GM23338 (cell line): ENCODE measurements at regions not wholly inside any gene's neighbourhood (a gene's known extent, or its start where the extent isn't known, plus 50 kb on each side); places are given as distances from the start of the nearest gene placed in this dataset.

Experiments
- ATAC-seq: fragments of 200-7000 bp; cut with Tn5 transposase; 3 replicates; pipeline ENCODE4 v1.9.1; 2020
- DNase-seq: peaks from one replicate; pipeline ENCODE4 v3.0.0-alpha.2; 2015; ENCODE audit warnings: low spot score
- H2AFZ ChIP-seq: fragments of 200-600 bp; sonication (generic); 2 replicates; pipeline ENCODE4 v1.8.0; 2016; ENCODE audit warnings: antibody characterized with exemption, mild to moderate bottlenecking, moderate library complexity
- H3F3A ChIP-seq: fragments of 200-600 bp; sonication (generic); replicated peaks from 2 replicates; pipeline ENCODE4 v1.8.0; 2017; ENCODE audit warnings: antibody characterized with exemption, mixed run types, low read depth
- H3K27ac ChIP-seq: fragments of 200-600 bp; sonication (generic); 2 replicates; pipeline ENCODE4 v1.6.1; 2016; ENCODE audit warnings: low read depth
- H3K27me3 ChIP-seq: fragments of 200-600 bp; sonication (generic); 2 replicates; pipeline ENCODE4 v1.8.0; 2016; ENCODE audit warnings: mild to moderate bottlenecking, mixed run types, moderate library complexity; ENCODE audit not compliant: insufficient read depth
- H3K36me3 ChIP-seq: fragments of 200-600 bp; sonication (generic); 2 replicates; pipeline ENCODE4 v1.8.0; 2016; ENCODE audit warnings: mild to moderate bottlenecking; ENCODE audit not compliant: insufficient read depth
- H3K4me1 ChIP-seq: fragments of 200-600 bp; sonication (generic); 2 replicates; pipeline ENCODE4 v1.8.0; 2016; ENCODE audit warnings: mild to moderate bottlenecking, moderate library complexity; ENCODE audit not compliant: insufficient read depth
- H3K4me2 ChIP-seq: fragments of 200-600 bp; sonication (generic); 2 replicates; pipeline ENCODE4 v1.7.1; 2017; ENCODE audit warnings: mixed run types
- H3K4me3 ChIP-seq: fragments of 200-600 bp; sonication (generic); 2 replicates; pipeline ENCODE4 v1.6.1; 2016; ENCODE audit warnings: mixed run types
- H3K79me2 ChIP-seq: fragments of 200-600 bp; sonication (generic); replicated peaks from 2 replicates; pipeline ENCODE4 v1.8.0; 2017; ENCODE audit warnings: mild to moderate bottlenecking; ENCODE audit not compliant: insufficient read depth
- H3K9me2 ChIP-seq: fragments of 200-600 bp; sonication (generic); 2 replicates; pipeline ENCODE4 v1.8.0; 2017; ENCODE audit not compliant: insufficient read depth
- H4K20me1 ChIP-seq: fragments of 200-600 bp; sonication (generic); replicated peaks from 2 replicates; pipeline ENCODE4 v1.8.0; 2017; ENCODE audit warnings: mild to moderate bottlenecking; ENCODE audit not compliant: insufficient read depth
- H3K27ac Mint-ChIP-seq: 2 replicates; pipeline ENCODE4 v1.8.0; 2020; ENCODE audit warnings: inconsistent platforms, mild to moderate bottlenecking, moderate library complexity, mixed read lengths
- H3K27me3 Mint-ChIP-seq: 3 replicates; pipeline ENCODE4 v1.8.0; 2022; ENCODE audit warnings: low read depth, mild to moderate bottlenecking, moderate library complexity, mixed read lengths, inconsistent platforms; ENCODE audit not compliant: insufficient read depth, poor library complexity
- H3K36me3 Mint-ChIP-seq: 3 replicates; pipeline ENCODE4 v1.8.0; 2021; ENCODE audit warnings: low read depth, mild to moderate bottlenecking, inconsistent platforms, moderate library complexity, mixed read lengths
- H3K4me1 Mint-ChIP-seq: 3 replicates; pipeline ENCODE4 v1.8.0; 2020; ENCODE audit warnings: mild to moderate bottlenecking, inconsistent platforms, mixed read lengths
- H3K4me3 Mint-ChIP-seq: 3 replicates; pipeline ENCODE4 v1.8.0; 2021; ENCODE audit warnings: moderate library complexity, mild to moderate bottlenecking, inconsistent platforms, mixed read lengths
- H3K9me3 Mint-ChIP-seq: 3 replicates; pipeline ENCODE4 v1.8.0; 2020; ENCODE audit warnings: moderate library complexity, mild to moderate bottlenecking, inconsistent platforms, mixed read lengths
- CREB1 ChIP-seq: fragments of 250-450 bp; sonication (Bioruptor Pico); IDR thresholded peaks from 2 replicates; pipeline ENCODE4 v1.5.0; 2020; ENCODE audit warnings: low read depth, mild to moderate bottlenecking, moderate library complexity
- EZH2 ChIP-seq: fragments of 200-600 bp; sonication (generic); IDR thresholded peaks from one replicate; pipeline ENCODE4 v1.8.0; 2017; ENCODE audit warnings: antibody characterized with exemption, mild to moderate bottlenecking, low read depth; ENCODE audit not compliant: unreplicated experiment
- EZH2phosphoT487 ChIP-seq: fragments of 200-600 bp; sonication (generic); IDR thresholded peaks from one replicate; pipeline ENCODE4 v1.8.1; 2018; ENCODE audit warnings: antibody characterized with exemption; ENCODE audit not compliant: unreplicated experiment
- NANOG ChIP-seq: IDR thresholded peaks from 2 replicates; pipeline ENCODE4 v1.6.1; 2016; ENCODE audit warnings: antibody characterized with exemption, borderline replicate concordance
- POLR2AphosphoS5 ChIP-seq: IDR thresholded peaks from 2 replicates; pipeline ENCODE4 v1.6.1; 2016; ENCODE audit warnings: antibody characterized with exemption, low read depth
- ZNF114 ChIP-seq: fragments of 250-450 bp; sonication (Bioruptor Pico); IDR thresholded peaks from 2 replicates; pipeline ENCODE4 v1.5.0; 2020; ENCODE audit warnings: mild to moderate bottlenecking, moderate library complexity
- TF ChIP-seq, protein P1 (sequence below): fragments of 250-450 bp; sonication (Bioruptor Pico); IDR thresholded peaks from 2 replicates; pipeline ENCODE4 v1.5.0; 2020; ENCODE audit warnings: mild to moderate bottlenecking, moderate library complexity
- TF ChIP-seq, protein P2 (sequence below): IDR thresholded peaks from 2 replicates; pipeline ENCODE4 v1.6.1; 2016; ENCODE audit warnings: antibody characterized with exemption
- TF ChIP-seq, protein P3 (sequence below), 2 experiments: fragments of 200-600 bp in 1 of 2; sonication (generic) in 1 of 2; conservative IDR thresholded peaks; 2 replicates each; pipeline versions ENCODE4 v1.5.1 to v1.6.1; 2016 to 2017; ENCODE audit warnings: antibody characterized with exemption in 2 of 2, low read depth in 2 of 2, mild to moderate bottlenecking in 2 of 2, moderate library complexity in 1 of 2

DNA sequence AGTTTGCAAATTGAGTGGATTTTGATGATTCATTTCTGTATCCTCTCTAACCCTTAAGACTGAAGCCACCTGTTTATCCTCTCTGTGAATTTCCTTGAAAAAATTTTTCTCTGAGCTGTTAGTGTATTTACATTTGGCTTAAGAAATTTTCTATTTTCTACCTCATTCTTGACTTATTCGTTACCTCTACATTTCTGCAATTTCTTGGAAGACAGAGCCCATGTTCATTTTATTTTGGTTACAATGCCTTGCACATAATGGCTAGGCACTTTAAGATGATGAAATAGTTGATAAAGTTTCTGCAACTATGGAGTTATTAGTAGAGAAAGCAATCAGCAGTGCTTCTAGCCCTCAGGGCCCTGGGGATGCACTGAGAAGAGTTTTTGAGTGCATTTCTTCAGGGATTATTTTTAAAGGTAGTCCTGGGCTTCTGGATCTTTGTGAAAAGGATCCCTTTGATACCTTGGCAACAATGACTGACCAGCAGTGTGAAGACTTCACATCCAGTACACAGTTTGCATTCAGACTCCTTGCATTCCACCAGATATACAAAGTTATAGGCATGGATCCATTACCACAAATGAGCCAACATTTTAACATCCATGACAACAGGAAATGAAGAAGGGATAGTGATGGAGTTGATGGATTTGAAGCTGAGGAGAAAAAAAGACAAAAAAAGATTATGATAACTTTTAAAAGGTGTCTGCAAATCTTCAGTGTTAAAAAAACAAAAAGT lies 68.2 kb downstream of the CH25H start (continued):
- TF ChIP-seq, protein P1, sequence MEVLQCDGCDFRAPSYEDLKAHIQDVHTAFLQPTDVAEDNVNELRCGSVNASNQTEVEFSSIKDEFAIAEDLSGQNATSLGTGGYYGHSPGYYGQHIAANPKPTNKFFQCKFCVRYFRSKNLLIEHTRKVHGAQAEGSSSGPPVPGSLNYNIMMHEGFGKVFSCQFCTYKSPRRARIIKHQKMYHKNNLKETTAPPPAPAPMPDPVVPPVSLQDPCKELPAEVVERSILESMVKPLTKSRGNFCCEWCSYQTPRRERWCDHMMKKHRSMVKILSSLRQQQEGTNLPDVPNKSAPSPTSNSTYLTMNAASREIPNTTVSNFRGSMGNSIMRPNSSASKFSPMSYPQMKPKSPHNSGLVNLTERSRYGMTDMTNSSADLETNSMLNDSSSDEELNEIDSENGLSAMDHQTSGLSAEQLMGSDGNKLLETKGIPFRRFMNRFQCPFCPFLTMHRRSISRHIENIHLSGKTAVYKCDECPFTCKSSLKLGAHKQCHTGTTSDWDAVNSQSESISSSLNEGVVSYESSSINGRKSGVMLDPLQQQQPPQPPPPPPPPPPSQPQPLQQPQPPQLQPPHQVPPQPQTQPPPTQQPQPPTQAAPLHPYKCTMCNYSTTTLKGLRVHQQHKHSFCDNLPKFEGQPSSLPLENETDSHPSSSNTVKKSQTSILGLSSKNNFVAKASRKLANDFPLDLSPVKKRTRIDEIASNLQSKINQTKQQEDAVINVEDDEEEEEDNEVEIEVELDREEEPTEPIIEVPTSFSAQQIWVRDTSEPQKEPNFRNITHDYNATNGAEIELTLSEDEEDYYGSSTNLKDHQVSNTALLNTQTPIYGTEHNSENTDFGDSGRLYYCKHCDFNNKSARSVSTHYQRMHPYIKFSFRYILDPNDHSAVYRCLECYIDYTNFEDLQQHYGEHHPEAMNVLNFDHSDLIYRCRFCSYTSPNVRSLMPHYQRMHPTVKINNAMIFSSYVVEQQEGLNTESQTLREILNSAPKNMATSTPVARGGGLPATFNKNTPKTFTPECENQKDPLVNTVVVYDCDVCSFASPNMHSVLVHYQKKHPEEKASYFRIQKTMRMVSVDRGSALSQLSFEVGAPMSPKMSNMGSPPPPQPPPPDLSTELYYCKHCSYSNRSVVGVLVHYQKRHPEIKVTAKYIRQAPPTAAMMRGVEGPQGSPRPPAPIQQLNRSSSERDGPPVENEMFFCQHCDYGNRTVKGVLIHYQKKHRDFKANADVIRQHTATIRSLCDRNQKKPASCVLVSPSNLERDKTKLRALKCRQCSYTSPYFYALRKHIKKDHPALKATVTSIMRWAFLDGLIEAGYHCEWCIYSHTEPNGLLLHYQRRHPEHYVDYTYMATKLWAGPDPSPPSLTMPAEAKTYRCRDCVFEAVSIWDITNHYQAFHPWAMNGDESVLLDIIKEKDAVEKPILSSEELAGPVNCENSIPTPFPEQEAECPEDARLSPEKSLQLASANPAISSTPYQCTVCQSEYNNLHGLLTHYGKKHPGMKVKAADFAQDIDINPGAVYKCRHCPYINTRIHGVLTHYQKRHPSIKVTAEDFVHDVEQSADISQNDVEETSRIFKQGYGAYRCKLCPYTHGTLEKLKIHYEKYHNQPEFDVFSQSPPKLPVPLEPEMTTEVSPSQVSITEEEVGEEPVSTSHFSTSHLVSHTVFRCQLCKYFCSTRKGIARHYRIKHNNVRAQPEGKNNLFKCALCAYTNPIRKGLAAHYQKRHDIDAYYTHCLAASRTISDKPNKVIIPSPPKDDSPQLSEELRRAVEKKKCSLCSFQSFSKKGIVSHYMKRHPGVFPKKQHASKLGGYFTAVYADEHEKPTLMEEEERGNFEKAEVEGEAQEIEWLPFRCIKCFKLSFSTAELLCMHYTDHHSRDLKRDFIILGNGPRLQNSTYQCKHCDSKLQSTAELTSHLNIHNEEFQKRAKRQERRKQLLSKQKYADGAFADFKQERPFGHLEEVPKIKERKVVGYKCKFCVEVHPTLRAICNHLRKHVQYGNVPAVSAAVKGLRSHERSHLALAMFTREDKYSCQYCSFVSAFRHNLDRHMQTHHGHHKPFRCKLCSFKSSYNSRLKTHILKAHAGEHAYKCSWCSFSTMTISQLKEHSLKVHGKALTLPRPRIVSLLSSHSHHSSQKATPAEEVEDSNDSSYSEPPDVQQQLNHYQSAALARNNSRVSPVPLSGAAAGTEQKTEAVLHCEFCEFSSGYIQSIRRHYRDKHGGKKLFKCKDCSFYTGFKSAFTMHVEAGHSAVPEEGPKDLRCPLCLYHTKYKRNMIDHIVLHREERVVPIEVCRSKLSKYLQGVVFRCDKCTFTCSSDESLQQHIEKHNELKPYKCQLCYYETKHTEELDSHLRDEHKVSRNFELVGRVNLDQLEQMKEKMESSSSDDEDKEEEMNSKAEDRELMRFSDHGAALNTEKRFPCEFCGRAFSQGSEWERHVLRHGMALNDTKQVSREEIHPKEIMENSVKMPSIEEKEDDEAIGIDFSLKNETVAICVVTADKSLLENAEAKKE (CRISPR knock-in tag) = no peak
- TF ChIP-seq EZH2 (no peak), NANOG (no peak), ZNF114 (CRISPR knock-in tag) (no peak)

DNA sequence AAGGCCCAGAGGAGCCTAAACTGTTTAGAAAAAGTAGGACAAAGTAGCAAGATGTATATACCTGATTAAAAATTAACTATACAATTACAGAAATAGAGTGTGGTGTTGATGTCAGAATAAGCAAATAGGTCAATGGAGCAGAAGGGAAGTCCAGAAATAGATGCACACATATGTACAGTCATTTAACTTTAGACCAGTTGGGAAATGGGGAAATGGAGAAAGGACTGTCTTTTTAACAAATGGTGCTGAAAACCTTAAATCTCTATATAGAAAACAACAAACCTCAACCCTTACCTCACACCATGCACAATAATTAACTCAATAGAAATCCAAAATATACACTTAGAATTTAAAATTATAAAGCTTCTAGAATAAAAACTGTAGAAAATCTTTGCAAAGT lies 72.2 kb downstream of the CH25H start:
- DNase-seq (no peak), ATAC-seq (no peak)
- no peaks in the 10 kb centered on the region for H3K27me3 ChIP-seq
- H3K4me2 ChIP-seq = no peak overlapping the region
- H3K9me3 Mint-ChIP-seq = no peaks in the 10 kb centered on the region
- no peak overlapping the region for H3K27ac Mint-ChIP-seq
- H3K27ac ChIP-seq = no peak overlapping the region
- no peaks in the 10 kb centered on the region for H3K27me3 Mint-ChIP-seq
- no peaks in the 10 kb centered on the region for H3K9me2 ChIP-seq
- H3K4me3 Mint-ChIP-seq = no peak overlapping the region
- no peak overlapping the region for H2AFZ ChIP-seq
- H3K4me3 ChIP-seq = no peak overlapping the region
- no peaks in the 10 kb centered on the region for H3F3A ChIP-seq
- H3K79me2 ChIP-seq = no peaks in the 10 kb centered on the region
- H3K4me1 Mint-ChIP-seq = no peaks in the 10 kb centered on the region
- no peaks in the 10 kb centered on the region for H4K20me1 ChIP-seq
- no peaks in the 10 kb centered on the region for H3K36me3 Mint-ChIP-seq
- H3K36me3 ChIP-seq = no peaks in the 10 kb centered on the region
- no peaks in the 10 kb centered on the region for H3K4me1 ChIP-seq
- TF ChIP-seq CREB1 (CRISPR knock-in tag) (no peak), POLR2AphosphoS5 (no peak), EZH2 (no peak), EZH2phosphoT487 (no peak), NANOG (no peak)
- TF ChIP-seq, protein P2, sequence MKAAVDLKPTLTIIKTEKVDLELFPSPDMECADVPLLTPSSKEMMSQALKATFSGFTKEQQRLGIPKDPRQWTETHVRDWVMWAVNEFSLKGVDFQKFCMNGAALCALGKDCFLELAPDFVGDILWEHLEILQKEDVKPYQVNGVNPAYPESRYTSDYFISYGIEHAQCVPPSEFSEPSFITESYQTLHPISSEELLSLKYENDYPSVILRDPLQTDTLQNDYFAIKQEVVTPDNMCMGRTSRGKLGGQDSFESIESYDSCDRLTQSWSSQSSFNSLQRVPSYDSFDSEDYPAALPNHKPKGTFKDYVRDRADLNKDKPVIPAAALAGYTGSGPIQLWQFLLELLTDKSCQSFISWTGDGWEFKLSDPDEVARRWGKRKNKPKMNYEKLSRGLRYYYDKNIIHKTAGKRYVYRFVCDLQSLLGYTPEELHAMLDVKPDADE = no peak
- TF ChIP-seq, protein P3, sequence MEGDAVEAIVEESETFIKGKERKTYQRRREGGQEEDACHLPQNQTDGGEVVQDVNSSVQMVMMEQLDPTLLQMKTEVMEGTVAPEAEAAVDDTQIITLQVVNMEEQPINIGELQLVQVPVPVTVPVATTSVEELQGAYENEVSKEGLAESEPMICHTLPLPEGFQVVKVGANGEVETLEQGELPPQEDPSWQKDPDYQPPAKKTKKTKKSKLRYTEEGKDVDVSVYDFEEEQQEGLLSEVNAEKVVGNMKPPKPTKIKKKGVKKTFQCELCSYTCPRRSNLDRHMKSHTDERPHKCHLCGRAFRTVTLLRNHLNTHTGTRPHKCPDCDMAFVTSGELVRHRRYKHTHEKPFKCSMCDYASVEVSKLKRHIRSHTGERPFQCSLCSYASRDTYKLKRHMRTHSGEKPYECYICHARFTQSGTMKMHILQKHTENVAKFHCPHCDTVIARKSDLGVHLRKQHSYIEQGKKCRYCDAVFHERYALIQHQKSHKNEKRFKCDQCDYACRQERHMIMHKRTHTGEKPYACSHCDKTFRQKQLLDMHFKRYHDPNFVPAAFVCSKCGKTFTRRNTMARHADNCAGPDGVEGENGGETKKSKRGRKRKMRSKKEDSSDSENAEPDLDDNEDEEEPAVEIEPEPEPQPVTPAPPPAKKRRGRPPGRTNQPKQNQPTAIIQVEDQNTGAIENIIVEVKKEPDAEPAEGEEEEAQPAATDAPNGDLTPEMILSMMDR (conservative IDR thresholded peaks at IDR 0.05; ENCODE audit: low read depth in 2 of 2) = no peak
